DMS114 treated with DMSO at 0.1 percent for 48 hours (cell line): ENCODE measurements at regions not wholly inside any gene's neighbourhood (a gene's known extent, or its start where the extent isn't known, plus 50 kb on each side); places are given as distances from the start of the nearest gene placed in this dataset.
"Not testable (repeated sequence)": the region's sequence is repeated elsewhere in the genome, so short reads cannot be mapped to it uniquely, and the experiment has no call there.

Source experiments
- DNase-seq: peaks from one replicate; lab custom pipeline; 2025; ENCODE audit not compliant: unreplicated experiment; lab: John Stamatoyannopoulos, UW

DNA sequence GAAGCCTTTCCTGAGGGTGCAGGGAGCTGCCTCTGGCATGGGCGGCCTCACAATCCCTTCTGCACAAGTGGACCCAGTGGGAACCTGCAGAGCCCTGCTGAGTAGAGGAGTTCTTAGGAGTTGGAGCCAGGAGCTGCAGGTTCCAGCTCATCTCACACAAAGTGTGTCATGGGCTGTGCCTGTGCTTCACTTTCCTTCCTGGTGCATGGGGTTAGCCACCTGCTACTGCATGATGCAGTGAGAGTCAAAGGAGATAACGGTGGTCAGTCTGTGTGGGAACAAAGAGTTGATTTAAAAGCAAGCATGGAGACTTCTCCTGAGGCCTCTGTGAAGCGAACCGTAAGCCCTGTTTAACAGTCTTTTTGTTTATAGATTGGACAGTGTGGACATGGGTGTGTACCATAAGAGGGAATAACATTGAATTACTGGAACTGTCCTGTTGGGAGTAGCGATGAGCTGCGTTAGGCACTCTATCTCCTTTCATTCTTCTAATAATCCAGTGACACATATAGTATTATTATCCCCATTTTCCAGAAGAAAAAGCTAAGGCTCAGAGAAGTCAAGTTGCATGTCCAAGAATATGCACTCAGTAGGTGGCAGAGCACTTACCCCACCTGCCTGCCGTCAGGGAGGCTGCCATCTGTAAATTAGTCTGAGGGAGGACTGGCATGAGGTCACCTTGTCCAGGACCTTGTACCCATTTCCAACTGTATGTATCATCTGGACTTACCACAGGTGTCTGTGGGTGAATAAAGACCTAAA lies 68.7 kb upstream of the PRR23C start:
- no peak for DNase-seq

DNA sequence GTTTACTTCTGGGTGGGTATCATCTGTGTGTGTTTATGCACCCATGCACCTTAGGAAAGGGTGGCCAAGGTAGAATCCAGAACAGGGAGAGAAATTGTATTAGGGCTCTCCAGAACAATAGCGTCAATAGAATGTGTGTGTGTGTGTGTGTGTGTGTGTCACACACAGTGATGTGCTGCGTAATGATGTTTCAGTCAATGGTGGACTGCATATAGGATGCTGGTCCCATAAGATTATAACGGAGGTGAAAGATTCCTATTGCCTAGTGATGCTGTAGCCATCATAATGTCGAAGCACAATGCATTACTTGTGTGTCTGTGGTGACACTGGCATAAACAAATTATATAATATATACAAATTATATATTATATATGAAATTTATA lies 69.3 kb upstream of the PRR23C start:
- no peak for DNase-seq

DNA sequence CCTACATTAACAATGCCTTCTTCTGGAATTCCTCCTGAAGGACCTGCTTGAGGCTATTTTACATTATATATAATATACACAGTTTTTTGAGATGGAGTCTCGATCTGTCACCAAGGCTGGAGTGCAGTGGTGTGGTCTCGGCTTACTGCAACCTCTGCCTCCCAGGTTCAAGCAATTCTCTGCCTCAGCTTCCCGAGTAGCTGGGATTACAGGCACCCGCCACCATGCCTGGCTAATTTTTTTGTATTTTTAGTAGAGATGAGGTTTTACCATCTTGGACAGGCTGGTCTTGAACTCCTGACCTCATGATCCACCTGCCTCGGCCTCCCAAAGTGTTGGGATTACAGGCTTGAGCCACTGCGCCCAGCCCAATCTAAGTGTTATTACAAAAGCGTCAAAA lies 71.9 kb upstream of the PRR23C start:
- DNase-seq, result not testable (repeated sequence)

DNA sequence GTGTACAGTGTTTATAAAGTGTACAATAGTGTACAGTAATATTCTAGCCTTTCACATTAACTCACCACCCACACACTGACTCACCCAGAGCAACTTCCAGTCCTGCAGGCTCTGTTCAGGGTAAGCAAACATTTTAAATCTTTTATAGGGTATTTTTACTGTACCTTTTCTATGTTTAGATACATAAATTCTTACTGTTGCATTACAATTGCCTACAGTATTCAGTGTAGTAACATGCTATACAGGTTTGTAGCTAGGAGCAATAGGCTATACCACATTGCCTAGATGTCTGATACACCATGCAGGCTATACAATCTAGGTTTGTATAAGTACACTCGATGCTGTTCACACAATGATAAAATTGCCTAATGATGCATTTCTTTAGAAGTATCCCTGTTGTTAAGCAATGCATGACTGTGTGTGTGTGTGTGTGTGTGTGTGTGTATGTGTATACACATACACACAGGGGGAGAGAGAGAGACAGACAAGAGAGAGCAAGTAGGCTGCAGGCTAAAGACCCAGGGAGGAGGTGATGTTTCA lies 72.5 kb upstream of the PRR23C start:
- no peak for DNase-seq

DNA sequence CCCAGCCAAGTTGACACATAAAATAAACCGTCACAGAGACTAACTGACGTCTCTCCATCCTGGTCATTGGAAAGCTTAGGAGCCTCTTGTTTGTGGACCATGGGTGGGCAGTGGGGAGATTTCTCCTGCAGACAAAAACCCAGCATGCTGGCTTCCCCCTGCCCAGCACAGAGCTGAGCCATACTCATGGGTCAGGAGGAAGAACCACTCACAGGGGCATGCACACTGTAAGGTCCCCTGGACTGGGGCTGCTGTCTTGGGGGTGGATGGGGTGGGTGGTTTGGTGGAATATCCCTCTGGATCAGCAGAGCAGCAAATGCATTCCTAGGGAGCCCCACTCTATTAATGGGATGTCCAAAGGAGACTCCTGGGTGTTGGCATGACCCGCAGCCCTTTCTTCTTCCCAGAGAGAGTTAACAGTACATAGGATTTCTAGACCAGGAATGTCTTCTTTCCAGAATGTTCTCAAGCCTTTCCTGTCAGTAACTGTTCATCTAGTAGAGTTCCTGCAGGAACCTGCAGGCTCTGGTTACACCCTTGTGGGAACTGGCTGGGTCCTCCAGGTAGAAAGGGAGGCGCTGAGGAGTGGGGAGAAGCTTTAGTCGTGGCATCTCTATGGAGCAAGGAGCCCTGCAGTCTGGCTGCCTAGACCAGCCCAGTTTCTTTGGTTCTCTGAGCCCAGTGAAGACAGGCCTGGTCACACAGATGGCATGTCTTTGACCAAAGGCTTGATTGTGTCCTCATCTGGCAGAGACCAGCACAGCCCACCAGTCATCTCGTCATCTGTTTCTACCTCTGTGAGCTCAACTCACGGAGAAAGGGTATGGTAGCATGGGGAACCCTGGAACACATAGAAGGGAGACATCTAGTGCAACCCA lies 73.4 kb upstream of the PRR23C start:
- no peak for DNase-seq

DNA sequence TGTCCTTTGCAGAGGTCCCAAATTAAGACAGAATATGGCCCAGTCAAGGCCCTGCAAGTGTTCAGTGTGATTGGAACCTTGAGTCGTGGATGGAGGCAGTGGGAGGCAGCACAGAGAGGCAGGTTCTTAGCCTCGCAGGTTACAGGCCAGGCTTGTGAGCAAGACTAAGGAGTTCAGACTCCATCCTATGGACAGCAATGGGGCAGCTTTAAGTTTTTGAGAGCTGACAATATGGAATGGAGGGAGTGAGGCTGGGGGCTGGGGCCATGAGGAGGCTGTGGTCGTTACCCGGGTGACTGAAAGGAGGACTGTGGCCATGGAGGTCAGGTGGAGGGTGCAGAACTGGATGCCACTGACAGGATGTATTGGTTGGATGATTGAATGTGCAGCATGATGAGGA lies 74.1 kb upstream of the PRR23C start:
- DNase-seq, result no peak

DNA sequence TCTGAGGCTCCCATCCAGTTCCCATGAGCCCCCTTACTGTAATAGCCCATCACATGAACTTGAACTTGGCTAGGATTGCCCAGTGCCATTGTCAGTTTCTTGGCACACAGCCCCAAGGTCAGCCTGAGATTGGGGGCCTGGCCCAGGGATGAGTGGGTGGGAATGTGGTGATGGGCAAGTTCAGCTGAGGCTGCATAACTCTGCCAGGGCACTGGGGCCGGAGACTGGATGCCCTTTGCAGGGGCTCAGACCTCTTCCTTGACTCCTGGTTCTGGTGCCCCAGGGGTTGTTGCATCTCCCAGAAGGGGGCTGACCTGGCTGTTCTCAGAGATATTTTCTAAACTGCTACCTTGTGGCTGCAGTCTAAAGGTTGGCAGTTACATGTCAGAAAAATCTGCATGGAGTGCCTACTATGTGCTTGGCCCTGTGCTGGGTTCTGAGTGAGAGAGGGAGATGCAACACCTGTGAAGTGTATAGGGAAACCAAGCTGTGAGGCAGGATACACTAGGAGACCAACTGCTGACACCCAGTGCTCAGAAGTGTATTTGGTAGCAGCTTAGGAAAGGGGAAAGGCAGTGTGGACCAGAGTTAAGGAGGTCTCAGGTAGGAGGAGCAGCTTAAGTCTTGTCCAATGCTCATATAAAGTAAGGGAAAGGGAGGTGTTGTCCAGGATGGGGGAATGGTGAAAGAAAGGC lies 74.8 kb upstream of the PRR23C start:
- no peak for DNase-seq

DNA sequence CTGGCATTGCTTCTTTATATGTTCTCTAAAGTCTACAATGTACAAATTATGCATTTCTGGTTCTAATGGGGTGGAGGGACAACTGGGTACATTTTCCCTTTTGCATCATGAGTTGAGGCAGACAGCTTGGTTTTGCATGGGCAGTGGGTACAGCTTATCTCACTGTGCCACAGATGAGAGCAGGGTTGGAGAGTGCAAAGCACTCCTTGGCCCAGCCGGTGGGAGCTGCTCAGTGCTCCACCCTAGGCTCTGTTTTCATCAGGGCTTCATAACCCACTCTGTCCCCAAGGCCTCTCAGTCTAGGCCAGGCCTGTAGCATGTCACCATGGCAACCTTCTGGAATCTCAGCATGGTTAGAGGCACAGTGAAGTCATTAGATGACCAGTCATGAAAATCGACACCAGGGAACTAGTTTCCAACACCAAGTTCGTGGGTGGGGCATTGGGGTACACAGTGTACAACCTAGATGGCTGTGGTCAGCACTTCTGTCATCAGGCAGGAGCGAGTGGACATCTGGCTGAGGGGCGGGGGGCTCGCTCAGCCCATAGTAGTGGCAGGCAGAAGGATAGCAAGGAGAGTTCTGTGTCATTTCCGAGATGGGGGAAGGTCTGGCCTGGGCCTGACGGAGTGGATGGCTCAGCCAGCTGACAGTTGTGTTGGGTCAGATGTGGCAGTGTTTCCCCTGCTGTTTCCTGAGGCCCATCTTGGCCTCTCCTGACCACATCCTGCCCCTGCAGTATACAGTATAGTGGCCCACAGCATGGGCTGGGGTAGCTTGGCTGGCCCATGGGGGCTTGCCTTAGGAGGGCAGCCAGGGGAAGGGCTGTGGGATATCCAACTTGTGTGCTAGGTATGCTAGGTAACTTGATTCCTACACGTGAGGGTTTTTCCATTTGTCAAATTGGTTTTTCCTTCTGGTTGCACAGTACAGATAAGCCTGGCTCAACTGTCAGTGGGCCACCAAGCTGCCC lies 75.7 kb upstream of the PRR23C start:
- DNase-seq, result no peak

DNA sequence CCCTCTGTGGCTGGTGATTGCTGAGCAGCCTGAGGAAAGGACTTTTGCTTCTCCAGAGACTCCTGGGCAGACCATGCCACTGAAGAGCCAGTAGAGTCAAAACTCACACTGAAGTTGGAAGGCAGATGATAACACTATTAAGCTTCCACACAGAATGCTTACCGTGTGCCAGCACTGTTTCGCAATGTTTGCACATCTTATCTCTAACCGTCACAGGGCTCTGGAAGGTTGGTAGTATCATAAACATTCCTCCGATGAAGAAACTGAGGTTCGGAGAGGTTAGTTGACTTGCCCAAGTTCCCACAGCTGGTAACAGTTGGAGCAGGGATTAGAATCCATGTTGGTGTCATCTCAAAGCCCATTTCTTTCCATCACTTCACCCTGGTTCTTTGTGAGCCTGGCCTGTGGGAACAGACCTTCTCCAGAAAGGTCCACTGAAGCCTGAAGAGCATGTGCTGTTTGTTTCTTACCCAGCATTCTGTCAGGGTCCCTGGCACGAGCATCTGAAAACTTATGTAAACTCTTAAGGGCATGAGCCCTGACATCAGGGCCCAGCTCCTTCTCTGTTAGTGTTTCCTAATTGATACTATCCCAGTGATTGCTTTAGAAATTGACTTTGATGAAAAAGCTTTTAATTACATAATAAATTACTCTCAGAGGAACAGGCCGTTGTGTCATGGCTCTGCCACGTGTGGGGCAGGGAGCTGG lies 77.0 kb upstream of the PRR23C start:
- DNase-seq, result no peak

DNA sequence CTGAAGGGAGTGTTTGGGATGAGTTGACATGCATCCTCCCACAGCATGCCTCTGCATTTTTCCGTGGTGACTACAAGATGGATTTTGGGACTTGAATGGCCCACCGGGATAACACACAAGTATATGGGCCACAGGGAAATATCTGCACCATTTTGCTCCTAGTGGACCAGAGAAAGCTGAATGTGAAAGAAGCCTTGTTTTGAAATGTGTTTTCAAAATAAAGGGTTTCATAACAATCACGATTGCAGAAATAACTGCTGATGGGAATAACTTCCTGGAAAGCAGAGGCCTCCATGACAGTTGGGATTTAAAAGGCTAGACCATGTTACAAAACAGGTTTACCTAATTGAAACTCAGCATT lies 77.5 kb upstream of the PRR23C start:
- DNase-seq, result no peak

DNA sequence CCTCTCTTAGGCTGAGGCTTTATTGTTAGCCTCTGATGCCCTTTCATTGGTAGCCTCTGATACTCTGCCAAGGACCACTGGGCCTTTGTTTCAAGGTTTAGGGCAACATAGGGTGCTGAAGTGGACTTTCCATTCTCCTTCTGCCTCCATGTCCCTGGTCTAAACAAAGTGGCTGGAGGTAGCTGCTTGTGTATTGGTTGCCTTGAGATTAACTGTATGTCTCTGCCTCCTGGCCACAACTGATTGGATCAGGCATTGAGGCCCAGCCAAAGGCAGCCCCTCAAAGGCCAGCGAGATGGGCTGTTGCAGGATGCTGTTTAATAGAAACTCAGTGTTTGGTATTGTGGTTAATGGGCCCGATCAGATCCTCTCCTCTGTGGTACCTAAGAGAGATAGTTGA lies 77.9 kb upstream of the PRR23C start:
- no peak for DNase-seq

DNA sequence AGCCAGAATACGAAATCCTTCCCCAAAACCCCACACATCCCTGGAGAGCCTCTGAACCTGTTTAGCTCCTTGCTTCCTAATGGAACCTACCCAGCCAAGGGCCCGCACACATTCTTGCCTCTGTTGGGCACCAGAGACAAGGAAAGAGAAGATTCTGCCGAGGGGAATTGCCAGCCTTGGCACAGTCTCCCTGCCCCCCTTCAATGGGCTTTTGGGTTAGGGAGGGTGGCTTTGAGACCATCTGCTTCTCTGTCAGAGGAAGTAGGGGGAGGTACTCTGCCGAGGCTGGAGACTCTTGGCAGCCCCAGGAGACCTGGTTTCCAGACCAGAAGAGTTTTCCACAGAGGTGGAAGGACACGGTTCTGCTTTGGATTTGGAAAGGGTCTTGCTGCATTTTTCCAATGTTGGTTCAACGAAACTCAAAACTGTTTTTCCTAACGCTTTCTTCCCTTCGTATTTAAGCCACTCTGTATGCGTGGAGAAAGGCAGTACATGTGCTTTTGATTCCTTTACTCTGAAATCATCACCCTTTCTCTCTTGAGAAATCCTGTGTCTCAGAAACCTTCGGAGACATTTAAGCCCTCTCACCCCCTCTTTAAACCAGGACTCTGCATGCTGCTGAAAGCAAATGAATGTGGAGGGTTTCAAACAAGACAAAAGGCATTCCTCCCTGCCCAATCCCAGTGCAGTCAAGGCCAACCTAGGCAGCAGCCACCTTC lies 78.8 kb upstream of the PRR23C start:
- no peak for DNase-seq

DNA sequence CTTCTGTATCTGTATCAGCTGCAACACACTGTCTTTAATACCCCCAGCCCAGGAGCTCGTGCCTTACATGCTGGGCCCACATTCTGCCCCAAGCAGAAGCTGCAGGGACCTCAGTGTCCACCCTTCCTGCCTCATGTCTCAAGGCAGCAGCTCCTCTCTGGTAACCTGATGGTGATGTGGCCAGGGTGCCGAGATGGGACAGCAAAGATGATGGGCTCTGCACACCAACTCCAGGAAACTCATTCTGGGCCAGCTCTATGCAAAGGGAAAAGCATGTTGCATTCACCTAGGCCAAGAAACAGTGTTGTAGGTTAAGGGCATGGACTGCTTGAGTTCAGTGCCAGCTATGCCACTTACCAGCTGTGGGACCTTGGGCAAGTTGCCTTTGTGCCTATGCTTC lies 79.5 kb upstream of the PRR23C start:
- DNase-seq, result no peak

DNA sequence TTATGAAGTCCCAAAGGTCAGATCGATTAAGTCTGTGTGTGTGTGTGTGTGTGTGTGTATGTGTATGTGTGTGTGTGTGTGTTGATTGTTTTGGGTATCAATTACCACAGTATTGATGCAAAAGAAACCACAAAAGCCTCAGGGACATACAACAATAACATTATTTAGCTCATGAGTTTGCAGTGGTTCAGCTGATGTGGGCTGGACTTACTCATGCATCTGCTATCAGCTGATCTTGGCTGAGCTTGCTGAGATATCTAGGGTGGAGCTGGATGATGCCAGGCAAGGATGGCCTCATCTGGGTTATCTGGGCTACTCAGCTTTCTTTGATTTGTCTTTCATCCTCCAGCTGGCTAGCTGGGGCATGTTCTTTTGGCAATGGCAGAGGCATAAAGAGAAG lies 82.4 kb upstream of the PRR23C start:
- no peak for DNase-seq

DNA sequence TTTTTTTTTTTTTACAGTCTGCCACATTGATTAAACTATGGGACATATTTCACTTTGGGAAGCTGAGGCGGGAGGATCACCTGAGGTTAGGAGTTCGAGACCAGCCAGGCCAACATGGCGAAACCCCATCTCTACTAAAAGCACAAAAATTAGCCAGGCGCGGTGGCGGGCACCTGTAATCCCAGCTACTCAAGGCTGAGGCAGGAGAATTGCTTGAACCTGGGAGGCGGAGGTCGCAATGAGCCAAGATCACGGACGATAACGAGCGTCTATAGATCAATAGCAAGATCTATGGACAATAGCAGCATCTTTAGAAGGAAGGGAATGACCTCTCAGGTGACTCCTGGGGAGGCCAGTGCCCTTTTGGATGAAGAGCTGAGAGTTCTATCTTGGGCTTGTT lies 82.9 kb upstream of the PRR23C start:
- DNase-seq, result not testable (repeated sequence)

DNA sequence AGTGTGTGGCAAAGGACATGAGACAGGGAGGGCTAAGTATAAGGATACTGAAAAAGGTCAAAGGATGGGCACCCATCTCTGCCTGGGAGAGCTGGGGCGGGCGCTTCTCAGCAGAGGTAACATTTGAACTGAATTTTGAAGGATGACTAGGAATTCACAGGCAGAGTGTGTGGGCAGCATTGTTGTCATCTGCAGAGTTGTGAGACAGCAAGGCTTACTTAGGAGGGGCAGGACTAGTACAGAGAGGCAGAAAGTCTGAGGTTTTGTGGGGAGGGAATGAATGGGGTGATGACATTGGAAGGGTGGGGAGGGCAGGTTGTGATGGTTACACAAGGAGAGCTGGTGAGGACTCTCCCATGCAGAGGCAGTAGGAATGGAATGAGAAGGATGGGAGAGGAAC lies 84.1 kb upstream of the PRR23C start:
- DNase-seq, result no peak

DNA sequence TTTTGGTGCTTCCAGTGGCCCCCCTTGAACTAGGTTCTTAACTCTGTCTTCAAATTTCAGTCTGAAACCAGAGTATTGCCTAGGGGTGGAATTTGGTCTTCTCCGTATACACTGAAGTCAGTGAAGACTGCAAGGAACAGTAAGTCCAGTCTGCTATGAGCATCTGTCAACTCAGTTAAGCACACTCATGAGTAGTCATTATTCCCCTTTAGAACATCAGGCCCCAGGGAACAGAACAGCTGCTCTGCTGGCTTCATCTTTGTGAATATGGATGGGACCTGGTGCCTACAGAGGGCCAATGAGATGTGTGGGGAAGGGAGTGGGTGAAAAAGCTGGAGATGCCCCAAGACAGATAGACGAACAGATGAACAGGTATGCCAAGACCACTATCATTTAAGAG lies 85.2 kb upstream of the PRR23C start:
- DNase-seq, result no peak

DNA sequence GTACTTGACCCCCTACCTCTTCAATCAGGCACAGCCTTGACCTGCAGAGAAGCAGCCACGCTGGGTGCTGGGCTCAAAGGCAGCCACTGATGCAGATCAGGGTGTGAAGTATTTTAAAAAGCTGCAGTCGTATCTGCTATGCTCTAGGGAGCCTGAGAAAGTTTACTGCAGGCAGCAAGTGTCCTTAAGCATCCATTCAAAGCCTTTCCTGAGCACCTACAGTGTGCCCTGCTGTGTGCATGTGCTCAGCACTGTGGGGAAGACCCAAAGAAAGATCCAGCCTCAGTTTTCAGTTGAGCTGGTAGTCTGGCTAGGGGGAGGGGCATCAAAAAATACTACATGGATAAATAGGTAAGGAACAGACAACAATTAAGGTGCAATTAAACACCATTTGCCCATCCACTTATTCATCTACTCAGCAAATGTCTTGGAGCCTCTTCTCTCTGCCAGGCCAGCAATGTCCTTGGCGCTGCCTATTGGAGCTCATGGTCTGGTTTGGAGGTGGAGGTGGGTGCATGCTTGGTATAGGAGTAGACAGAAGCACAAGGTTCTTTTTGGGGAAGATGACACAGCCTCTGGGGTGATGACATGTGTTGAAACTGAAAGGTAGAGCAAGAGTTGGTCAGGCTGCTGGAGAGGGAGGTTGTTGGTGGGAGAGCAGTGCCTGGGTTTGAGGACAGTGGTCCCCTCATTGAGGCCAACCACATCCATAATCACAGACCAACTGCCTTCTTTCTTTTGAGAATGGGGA lies 85.9 kb upstream of the PRR23C start:
- no peak for DNase-seq

DNA sequence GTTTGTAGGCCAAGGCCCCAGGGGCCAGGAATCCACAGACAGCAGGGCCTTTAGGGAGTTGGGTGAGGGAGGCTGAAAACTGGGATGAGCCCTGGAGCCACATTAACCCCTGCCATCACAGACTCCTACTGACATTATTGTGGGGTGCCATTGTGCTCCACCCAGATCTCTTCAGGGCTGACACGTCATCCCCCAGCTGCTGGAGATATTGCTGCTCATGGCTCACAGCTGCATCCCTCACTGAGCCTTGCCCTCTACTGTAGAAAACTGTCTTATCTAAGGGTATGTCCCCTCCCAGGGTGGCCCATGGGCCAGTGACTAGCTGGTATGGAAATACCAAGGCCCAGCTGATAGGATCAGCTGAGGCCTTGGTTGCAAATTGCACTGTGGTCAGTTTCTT lies 87.3 kb upstream of the PRR23C start:
- DNase-seq, result no peak
